A549 (cell line): ENCODE measurements at regions not wholly inside any gene's neighbourhood (a gene's known extent, or its start where the extent isn't known, plus 50 kb on each side); places are given as distances from the start of the nearest gene placed in this dataset.

Source experiments
- ATAC-seq, 2 experiments: fragments of 200-7000 bp in 1 of 2; fragments of >200 bp in 1 of 2; cut with Nextera tagmentation in 1 of 2; cut with Tn5 transposase in 1 of 2; 3 replicates each; pipeline versions ENCODE4 v1.8.0 to v1.9.1; 2018 to 2020; ENCODE audit warnings: mild to moderate bottlenecking in 1 of 2, moderate library complexity in 1 of 2
- CTCF ChIA-PET: fragments of 300-600 bp; sonication (Branson Sonifier 250); formaldehyde crosslinking; extraction: SDS; loops from one replicate; lab custom pipeline; 2021; ENCODE audit warnings: antibody characterized with exemption, inconsistent platforms; lab: Yijun Ruan, JAX
- POLR2A ChIA-PET: fragments of 350-600 bp; formaldehyde crosslinking; extraction: SDS; loops from one replicate; lab custom pipeline; 2021; ENCODE audit warnings: antibody characterized with exemption, inconsistent platforms; lab: Yijun Ruan, JAX
- DNase-seq, 2 experiments: peaks; one replicate each; pipeline versions ENCODE4 v3.0.0 to v3.0.0-alpha.2; 2011 to 2016; ENCODE audit warnings: low read depth in 1 of 2, low spot score in 1 of 2
- FAIRE-seq: peaks from 2 replicates; lab custom pipeline; 2011; peaks lifted over from hg19 to GRCh38; lab: Jason Lieb, UNC
- H3K27ac ChIP-seq, 2 experiments: fragments of >200 bp; sonication (Bioruptor Twin); formaldehyde crosslinking; 3 replicates each; pipeline ENCODE4 v1.5.1; 2016 to 2017
- H3K4me1 ChIP-seq: fragments of >200 bp; sonication (Bioruptor Twin); formaldehyde crosslinking; 3 replicates; pipeline ENCODE4 v1.6.1; 2016
- H3K4me2 ChIP-seq: fragments of >200 bp; sonication (Bioruptor Twin); formaldehyde crosslinking; 3 replicates; pipeline ENCODE4 v1.6.1; 2016
- H3K4me3 ChIP-seq: fragments of >200 bp; sonication (Bioruptor Twin); formaldehyde crosslinking; 3 replicates; pipeline ENCODE4 v1.5.1; 2016
- H3K9me3 ChIP-seq: fragments of >200 bp; sonication (Bioruptor Twin); formaldehyde crosslinking; 3 replicates; pipeline ENCODE4 v1.6.1; 2016
- ATOH8 ChIP-seq: fragments of 250-450 bp; sonication (Bioruptor Pico); IDR thresholded peaks from 2 replicates; pipeline ENCODE4 v1.5.0; 2020; ENCODE audit warnings: low read depth, mild to moderate bottlenecking, moderate library complexity
- BCL3 ChIP-seq: fragments of >200 bp; sonication (Bioruptor Twin); formaldehyde crosslinking; IDR thresholded peaks from 3 replicates; pipeline ENCODE4 v1.6.1; 2016
- CBX2 ChIP-seq: fragments of 200-600 bp; sonication (generic); IDR thresholded peaks from 2 replicates; pipeline ENCODE4 v1.6.1; 2016; ENCODE audit warnings: low read depth, mild to moderate bottlenecking, borderline replicate concordance
- CEBPB ChIP-seq, 2 experiments: fragments of >200 bp in 1 of 2; sonication (Bioruptor Twin) in 1 of 2; formaldehyde crosslinking in 1 of 2; IDR thresholded peaks; 2 replicates each; pipeline ENCODE4 v1.6.1; 2012 to 2016
- CHD2 ChIP-seq: fragments of 150-350 bp; IDR thresholded peaks from 2 replicates; pipeline ENCODE4 v1.6.1; 2014; ENCODE audit warnings: low read length; ENCODE audit not compliant: partially characterized antibody
- EHF ChIP-seq: fragments of 250-450 bp; sonication (Bioruptor Pico); IDR thresholded peaks from 2 replicates; pipeline ENCODE4 v1.5.0; 2020; ENCODE audit warnings: mild to moderate bottlenecking
- HDAC2 ChIP-seq: fragments of 200-600 bp; sonication (generic); IDR thresholded peaks from 2 replicates; pipeline ENCODE4 v1.6.1; 2016
- HES2 ChIP-seq: fragments of >200 bp; sonication (Bioruptor Twin); formaldehyde crosslinking; IDR thresholded peaks from 2 replicates; pipeline ENCODE4 v1.6.1; 2016
- HEYL ChIP-seq: fragments of 250-450 bp; sonication (Bioruptor Pico); IDR thresholded peaks from 2 replicates; pipeline ENCODE4 v1.8.0; 2021; ENCODE audit warnings: mild to moderate bottlenecking, moderate library complexity
- HOXA7 ChIP-seq: fragments of 250-450 bp; sonication (Bioruptor Pico); IDR thresholded peaks from 2 replicates; pipeline ENCODE4 v1.5.0; 2020; ENCODE audit warnings: mild to moderate bottlenecking, moderate library complexity
- HOXB5 ChIP-seq: fragments of 250-450 bp; sonication (Bioruptor Pico); IDR thresholded peaks from 2 replicates; pipeline ENCODE4 v1.5.0; 2020; ENCODE audit warnings: mild to moderate bottlenecking, moderate library complexity
- JUNB ChIP-seq: fragments of >200 bp; sonication (Bioruptor Twin); formaldehyde crosslinking; IDR thresholded peaks from 2 replicates; pipeline ENCODE4 v1.6.1; 2016
- KDM1A ChIP-seq: fragments of 200-600 bp; sonication (generic); IDR thresholded peaks from 2 replicates; pipeline ENCODE4 v1.6.1; 2016; ENCODE audit warnings: low read depth, mild to moderate bottlenecking
- KDM5A ChIP-seq: fragments of 200-600 bp; sonication (generic); IDR thresholded peaks from 2 replicates; pipeline ENCODE4 v1.6.1; 2016; ENCODE audit warnings: antibody characterized with exemption, mild to moderate bottlenecking
- MAFK ChIP-seq: fragments of 450-650 bp; IDR thresholded peaks from 2 replicates; pipeline ENCODE4 v1.6.1; 2014; ENCODE audit not compliant: partially characterized antibody
- MAX ChIP-seq: IDR thresholded peaks from 2 replicates; pipeline ENCODE4 v1.6.1; 2012
- NPAS2 ChIP-seq: fragments of 250-450 bp; sonication (Bioruptor Pico); IDR thresholded peaks from 2 replicates; pipeline ENCODE4 v1.8.0; 2022; ENCODE audit warnings: mild to moderate bottlenecking, moderate library complexity, borderline replicate concordance
- NR3C1 ChIP-seq: fragments of >200 bp; sonication (Bioruptor Twin); formaldehyde crosslinking; IDR thresholded peaks from 3 replicates; pipeline ENCODE4 v1.6.1; 2017
- POLR2A ChIP-seq: IDR thresholded peaks from 2 replicates; pipeline ENCODE4 v1.6.1; 2012; ENCODE audit warnings: mild to moderate bottlenecking, low read length
- POLR2AphosphoS2 ChIP-seq: conservative IDR thresholded peaks from 2 replicates; pipeline ENCODE4 v1.6.1; 2012; ENCODE audit warnings: low read length, improper control_type of control experiment, inconsistent platforms
- SREBF2 ChIP-seq: fragments of 450-650 bp; IDR thresholded peaks from 2 replicates; pipeline ENCODE4 v1.6.1; 2014; ENCODE audit warnings: mild to moderate bottlenecking, moderate library complexity
- ZC3H11A ChIP-seq: fragments of 450-650 bp; IDR thresholded peaks from 2 replicates; pipeline ENCODE4 v1.6.1; 2014; ENCODE audit warnings: antibody characterized with exemption, mild to moderate bottlenecking
- ZNF302 ChIP-seq: fragments of 250-450 bp; sonication (Bioruptor Pico); IDR thresholded peaks from 2 replicates; pipeline ENCODE4 v1.9.0; 2021; ENCODE audit warnings: inconsistent platforms, mild to moderate bottlenecking, moderate library complexity
- ZSCAN20 ChIP-seq: fragments of 250-450 bp; sonication (Bioruptor Pico); IDR thresholded peaks from 2 replicates; pipeline ENCODE4 v1.8.0; 2022; ENCODE audit warnings: mild to moderate bottlenecking, moderate library complexity
- WGBS: methylation state at CpG from one replicate; pipeline ENCODE4 v1.1.6; 2017; ENCODE audit errors: missing lambda C conversion rate; 5-methylcytosine and 5-hydroxymethylcytosine counted together

- no peak for DNase-seq
- Histone ChIP-seq H3K9me3 (no peaks in the 10 kb centered on the region), H3K4me3 (no peak overlapping the region), H3K4me2 (no peak overlapping the region), H3K4me1 (no peaks in the 10 kb centered on the region), H3K27ac (no peak overlapping the region)
- TF ChIP-seq POLR2A (no peak), ZSCAN20 (CRISPR knock-in tag) (no peak), CBX2 (no peak), ZNF302 (CRISPR knock-in tag) (no peak), EHF (CRISPR knock-in tag) (no peak), JUNB (no peak), BCL3 (no peak), NR3C1 (no peak), ATOH8 (CRISPR knock-in tag) (no peak), HOXA7 (no peak), SREBF2 (no peak), HOXB5 (no peak), HDAC2 (no peak)
- POLR2A ChIA-PET, result no interaction called here
- WGBS, result 10% methylated on average over 3 of the region's 3 CpGs
- no peak for ATAC-seq
- no peak for FAIRE-seq
- CTCF ChIA-PET, result no interaction called here
These were observed 340.1 kb downstream of the SNAPC1 start for GRCh38 chr14:62102349-62102725.

- Histone ChIP-seq H3K9me3 (no peaks in the 10 kb centered on the region), H3K4me2 (no peak overlapping the region), H3K4me1 (no peaks in the 10 kb centered on the region), H3K4me3 (no peak overlapping the region), H3K27ac (no peak overlapping the region)
- ATAC-seq (no peak), FAIRE-seq (no peak), DNase-seq (no peak)
- TF ChIP-seq KDM1A (no peak), MAFK (peak; percentile 82)
- 28% methylated on average over 4 of the region's 4 CpGs for WGBS
- ChIA-PET CTCF (no interaction called here), POLR2A (no interaction called here)
These were observed 341.2 kb downstream of the SNAPC1 start for GRCh38 chr14:62103464-62103863.

- H3K4me3 ChIP-seq, result no peak overlapping the region
- ChIA-PET CTCF (no interaction called here), POLR2A (no interaction called here)
- no peak for ATAC-seq
- TF ChIP-seq HES2 (no peak), SREBF2 (no peak), NPAS2 (CRISPR knock-in tag) (no peak), MAX (no peak), KDM5A (no peak), HEYL (CRISPR knock-in tag) (no peak), ZC3H11A (no peak), POLR2AphosphoS2 (no peak), CHD2 (no peak), CEBPB (IDR thresholded peaks at IDR 0.05) (no peak), HOXB5 (no peak)
- FAIRE-seq, result no peak
- no peaks in the 10 kb centered on the region for H3K9me3 ChIP-seq
- no peak for DNase-seq
- H3K27ac ChIP-seq, result no peak overlapping the region
- H3K4me1 ChIP-seq, result no peaks in the 10 kb centered on the region
- H3K4me2 ChIP-seq, result no peak overlapping the region
These were observed 348.7 kb downstream of the SNAPC1 start for GRCh38 chr14:62110941-62111340.
